H1 (cell line): ENCODE measurements at regions not wholly inside any gene's neighbourhood (a gene's known extent, or its start where the extent isn't known, plus 50 kb on each side); places are given as distances from the start of the nearest gene placed in this dataset.

Experiments
- PHF8 ChIP-seq: fragments of 200-600 bp; sonication (generic); conservative IDR thresholded peaks from 2 replicates; pipeline ENCODE4 v1.7.1; 2012; ENCODE audit warnings: low read depth, mild to moderate bottlenecking, inconsistent platforms, low read length, moderate library complexity
- POU5F1 ChIP-seq: IDR thresholded peaks from 2 replicates; pipeline ENCODE4 v1.6.1; 2011; ENCODE audit warnings: low read depth, mild to moderate bottlenecking, low read length, moderate library complexity
- RNF2 ChIP-seq: fragments of 200-900, 300-1000 bp; sonication (generic); IDR thresholded peaks from 2 replicates; pipeline ENCODE4 v1.7.1; 2016; ENCODE audit warnings: borderline replicate concordance, low read depth, mild to moderate bottlenecking, antibody characterized with exemption, low read length; ENCODE audit not compliant: poor library complexity, severe bottlenecking; ENCODE audit errors: missing control alignments
- TF ChIP-seq, protein P1 (sequence below): fragments of 300-600 bp; sonication (generic); IDR thresholded peaks from 2 replicates; pipeline ENCODE4 v1.7.1; 2012; ENCODE audit warnings: low read length, moderate library complexity, mild to moderate bottlenecking, inconsistent platforms; ENCODE audit not compliant: insufficient replicate concordance

DNA sequence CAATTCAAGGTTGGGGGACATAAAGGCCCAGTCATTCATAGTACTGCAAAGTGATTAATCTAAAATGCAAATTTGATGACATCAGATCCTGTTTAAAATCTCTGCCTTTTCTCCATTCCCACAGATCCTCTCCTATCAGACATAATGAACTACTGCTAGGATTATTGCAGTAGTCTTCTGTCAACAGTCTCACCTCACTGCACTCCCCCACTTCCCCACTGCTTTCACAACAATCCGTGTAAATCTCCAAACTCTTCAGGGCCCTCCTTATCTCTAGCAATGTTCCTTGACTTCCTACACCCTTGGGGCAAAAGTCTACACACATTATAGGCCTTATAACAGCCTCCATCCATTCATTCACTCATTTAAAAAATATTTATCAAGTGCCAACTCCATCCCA lies 112.4 kb downstream of the KBTBD2 start (continued):
- TF ChIP-seq, protein P1, sequence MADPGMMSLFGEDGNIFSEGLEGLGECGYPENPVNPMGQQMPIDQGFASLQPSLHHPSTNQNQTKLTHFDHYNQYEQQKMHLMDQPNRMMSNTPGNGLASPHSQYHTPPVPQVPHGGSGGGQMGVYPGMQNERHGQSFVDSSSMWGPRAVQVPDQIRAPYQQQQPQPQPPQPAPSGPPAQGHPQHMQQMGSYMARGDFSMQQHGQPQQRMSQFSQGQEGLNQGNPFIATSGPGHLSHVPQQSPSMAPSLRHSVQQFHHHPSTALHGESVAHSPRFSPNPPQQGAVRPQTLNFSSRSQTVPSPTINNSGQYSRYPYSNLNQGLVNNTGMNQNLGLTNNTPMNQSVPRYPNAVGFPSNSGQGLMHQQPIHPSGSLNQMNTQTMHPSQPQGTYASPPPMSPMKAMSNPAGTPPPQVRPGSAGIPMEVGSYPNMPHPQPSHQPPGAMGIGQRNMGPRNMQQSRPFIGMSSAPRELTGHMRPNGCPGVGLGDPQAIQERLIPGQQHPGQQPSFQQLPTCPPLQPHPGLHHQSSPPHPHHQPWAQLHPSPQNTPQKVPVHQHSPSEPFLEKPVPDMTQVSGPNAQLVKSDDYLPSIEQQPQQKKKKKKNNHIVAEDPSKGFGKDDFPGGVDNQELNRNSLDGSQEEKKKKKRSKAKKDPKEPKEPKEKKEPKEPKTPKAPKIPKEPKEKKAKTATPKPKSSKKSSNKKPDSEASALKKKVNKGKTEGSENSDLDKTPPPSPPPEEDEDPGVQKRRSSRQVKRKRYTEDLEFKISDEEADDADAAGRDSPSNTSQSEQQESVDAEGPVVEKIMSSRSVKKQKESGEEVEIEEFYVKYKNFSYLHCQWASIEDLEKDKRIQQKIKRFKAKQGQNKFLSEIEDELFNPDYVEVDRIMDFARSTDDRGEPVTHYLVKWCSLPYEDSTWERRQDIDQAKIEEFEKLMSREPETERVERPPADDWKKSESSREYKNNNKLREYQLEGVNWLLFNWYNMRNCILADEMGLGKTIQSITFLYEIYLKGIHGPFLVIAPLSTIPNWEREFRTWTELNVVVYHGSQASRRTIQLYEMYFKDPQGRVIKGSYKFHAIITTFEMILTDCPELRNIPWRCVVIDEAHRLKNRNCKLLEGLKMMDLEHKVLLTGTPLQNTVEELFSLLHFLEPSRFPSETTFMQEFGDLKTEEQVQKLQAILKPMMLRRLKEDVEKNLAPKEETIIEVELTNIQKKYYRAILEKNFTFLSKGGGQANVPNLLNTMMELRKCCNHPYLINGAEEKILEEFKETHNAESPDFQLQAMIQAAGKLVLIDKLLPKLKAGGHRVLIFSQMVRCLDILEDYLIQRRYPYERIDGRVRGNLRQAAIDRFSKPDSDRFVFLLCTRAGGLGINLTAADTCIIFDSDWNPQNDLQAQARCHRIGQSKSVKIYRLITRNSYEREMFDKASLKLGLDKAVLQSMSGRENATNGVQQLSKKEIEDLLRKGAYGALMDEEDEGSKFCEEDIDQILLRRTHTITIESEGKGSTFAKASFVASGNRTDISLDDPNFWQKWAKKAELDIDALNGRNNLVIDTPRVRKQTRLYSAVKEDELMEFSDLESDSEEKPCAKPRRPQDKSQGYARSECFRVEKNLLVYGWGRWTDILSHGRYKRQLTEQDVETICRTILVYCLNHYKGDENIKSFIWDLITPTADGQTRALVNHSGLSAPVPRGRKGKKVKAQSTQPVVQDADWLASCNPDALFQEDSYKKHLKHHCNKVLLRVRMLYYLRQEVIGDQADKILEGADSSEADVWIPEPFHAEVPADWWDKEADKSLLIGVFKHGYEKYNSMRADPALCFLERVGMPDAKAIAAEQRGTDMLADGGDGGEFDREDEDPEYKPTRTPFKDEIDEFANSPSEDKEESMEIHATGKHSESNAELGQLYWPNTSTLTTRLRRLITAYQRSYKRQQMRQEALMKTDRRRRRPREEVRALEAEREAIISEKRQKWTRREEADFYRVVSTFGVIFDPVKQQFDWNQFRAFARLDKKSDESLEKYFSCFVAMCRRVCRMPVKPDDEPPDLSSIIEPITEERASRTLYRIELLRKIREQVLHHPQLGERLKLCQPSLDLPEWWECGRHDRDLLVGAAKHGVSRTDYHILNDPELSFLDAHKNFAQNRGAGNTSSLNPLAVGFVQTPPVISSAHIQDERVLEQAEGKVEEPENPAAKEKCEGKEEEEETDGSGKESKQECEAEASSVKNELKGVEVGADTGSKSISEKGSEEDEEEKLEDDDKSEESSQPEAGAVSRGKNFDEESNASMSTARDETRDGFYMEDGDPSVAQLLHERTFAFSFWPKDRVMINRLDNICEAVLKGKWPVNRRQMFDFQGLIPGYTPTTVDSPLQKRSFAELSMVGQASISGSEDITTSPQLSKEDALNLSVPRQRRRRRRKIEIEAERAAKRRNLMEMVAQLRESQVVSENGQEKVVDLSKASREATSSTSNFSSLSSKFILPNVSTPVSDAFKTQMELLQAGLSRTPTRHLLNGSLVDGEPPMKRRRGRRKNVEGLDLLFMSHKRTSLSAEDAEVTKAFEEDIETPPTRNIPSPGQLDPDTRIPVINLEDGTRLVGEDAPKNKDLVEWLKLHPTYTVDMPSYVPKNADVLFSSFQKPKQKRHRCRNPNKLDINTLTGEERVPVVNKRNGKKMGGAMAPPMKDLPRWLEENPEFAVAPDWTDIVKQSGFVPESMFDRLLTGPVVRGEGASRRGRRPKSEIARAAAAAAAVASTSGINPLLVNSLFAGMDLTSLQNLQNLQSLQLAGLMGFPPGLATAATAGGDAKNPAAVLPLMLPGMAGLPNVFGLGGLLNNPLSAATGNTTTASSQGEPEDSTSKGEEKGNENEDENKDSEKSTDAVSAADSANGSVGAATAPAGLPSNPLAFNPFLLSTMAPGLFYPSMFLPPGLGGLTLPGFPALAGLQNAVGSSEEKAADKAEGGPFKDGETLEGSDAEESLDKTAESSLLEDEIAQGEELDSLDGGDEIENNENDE: no peak
- TF ChIP-seq POU5F1 (no peak), RNF2 (no peak), PHF8 (no peak)
